Kidney glomerular epithelial cell (primary cell): ENCODE measurements at regions not wholly inside any gene's neighbourhood (a gene's known extent, or its start where the extent isn't known, plus 50 kb on each side); places are given as distances from the start of the nearest gene placed in this dataset.
"Not testable (repeated sequence)": the region's sequence is repeated elsewhere in the genome, so short reads cannot be mapped to it uniquely, and the experiment has no call there.

Experiments used
- DNase-seq: peaks from one replicate; lab custom pipeline; 2025; lab: John Stamatoyannopoulos, UW

- DNase-seq = no peak
Measured at GRCh38 chr10:38209332-38209731, 115.2 kb downstream of the ZNF37A start.

GRCh38 chr10:38209748-38210147, 115.6 kb downstream of the ZNF37A start:
- not testable (repeated sequence) for DNase-seq

GRCh38 chr10:38212460-38212859, 118.3 kb downstream of the ZNF37A start:
- DNase-seq = no peak

GRCh38 chr10:38226385-38226784, 132.2 kb downstream of the ZNF37A start:
- no peak for DNase-seq

- no peak for DNase-seq
Measured at GRCh38 chr10:38228394-38228793, 134.3 kb downstream of the ZNF37A start.

GRCh38 chr10:38238479-38238878, 144.3 kb downstream of the ZNF37A start:
- DNase-seq = not testable (repeated sequence)

GRCh38 chr10:38242061-38242649, 148.0 kb downstream of the ZNF37A start:
- not testable (repeated sequence) for DNase-seq

GRCh38 chr10:38248113-38248512, 154.0 kb downstream of the ZNF37A start:
- not testable (repeated sequence) for DNase-seq

GRCh38 chr10:38252551-38252950, 158.4 kb downstream of the ZNF37A start:
- not testable (repeated sequence) for DNase-seq

GRCh38 chr10:38267555-38267954, 173.4 kb downstream of the ZNF37A start:
- DNase-seq = not testable (repeated sequence)

GRCh38 chr10:38271031-38271430, 176.9 kb downstream of the ZNF37A start:
- DNase-seq = not testable (repeated sequence)

- not testable (repeated sequence) for DNase-seq
Measured at GRCh38 chr10:38274879-38275278, 180.7 kb downstream of the ZNF37A start.

GRCh38 chr10:38292560-38292959, 198.4 kb downstream of the ZNF37A start:
- DNase-seq = not testable (repeated sequence)

GRCh38 chr10:38310111-38310510, 216.0 kb downstream of the ZNF37A start:
- not testable (repeated sequence) for DNase-seq

- DNase-seq = not testable (repeated sequence)
Measured at GRCh38 chr10:38315090-38315805, 221.1 kb downstream of the ZNF37A start.

GRCh38 chr10:38321393-38321792, 227.3 kb downstream of the ZNF37A start:
- not testable (repeated sequence) for DNase-seq

GRCh38 chr10:38330306-38330705, 236.2 kb downstream of the ZNF37A start:
- not testable (repeated sequence) for DNase-seq

- DNase-seq = not testable (repeated sequence)
Measured at GRCh38 chr10:38331106-38331505, 237.0 kb downstream of the ZNF37A start.

- DNase-seq = not testable (repeated sequence)
Measured at GRCh38 chr10:38333699-38334098, 239.6 kb downstream of the ZNF37A start.

GRCh38 chr10:38350645-38351044, 256.5 kb downstream of the ZNF37A start:
- DNase-seq = not testable (repeated sequence)

- DNase-seq = not testable (repeated sequence)
Measured at GRCh38 chr10:38354410-38354809, 260.3 kb downstream of the ZNF37A start.

- DNase-seq = not testable (repeated sequence)
Measured at GRCh38 chr10:38355911-38356526, 261.9 kb downstream of the ZNF37A start.

- not testable (repeated sequence) for DNase-seq
Measured at GRCh38 chr10:38356527-38356926, 262.4 kb downstream of the ZNF37A start.
